GM13976 (cell line): ENCODE measurements at regions not wholly inside any gene's neighbourhood (a gene's known extent, or its start where the extent isn't known, plus 50 kb on each side); places are given as distances from the start of the nearest gene placed in this dataset.
A peak's percentile ranks its signal among the peaks of the same experiment; 100 is the strongest.

Experiments used
- DNase-seq: peaks from one replicate; pipeline ENCODE4 v3.0.0; 2012; ENCODE audit warnings: low spot score
- CTCF ChIP-seq: IDR thresholded peaks from 2 replicates; pipeline ENCODE4 v1.5.1; 2012; ENCODE audit warnings: borderline replicate concordance, mild to moderate bottlenecking; ENCODE audit not compliant: insufficient read depth; ENCODE audit errors: extremely low read depth, missing control alignments, control extremely low read depth
- in situ Hi-C: fragments of 300-500 bp; cut with MboI; formaldehyde crosslinking; loops from one replicate; pipeline ENCODE4 v1.12.0; 2022; ENCODE audit warnings: low sequenced_read_pairs, mixed read lengths, inconsistent platforms; ENCODE audit not compliant: unreplicated experiment

- no peak for TF ChIP-seq CTCF
- DNase-seq = no peak
- in situ Hi-C loops = no loop called here
Measured at GRCh38 chr5:54721951-54722654, 204.5 kb downstream of the SNX18 start.

GRCh38 chr5:54721116-54721515 is 203.6 kb downstream of the SNX18 start:
- in situ Hi-C loops = no loop called here
- DNase-seq = no peak
- no peak for TF ChIP-seq CTCF

- in situ Hi-C loops = no loop called here
- no peak for DNase-seq
- no peak for TF ChIP-seq CTCF
Measured at GRCh38 chr5:54720341-54720740, 202.8 kb downstream of the SNX18 start.

- in situ Hi-C loops = no loop called here
- no peak for TF ChIP-seq CTCF
- DNase-seq = no peak
Measured at GRCh38 chr5:54719384-54720283, 202.1 kb downstream of the SNX18 start.

- TF ChIP-seq CTCF = no peak
- DNase-seq = no peak
- in situ Hi-C loops = no loop called here
Measured at GRCh38 chr5:54718656-54719055, 201.1 kb downstream of the SNX18 start.

- DNase-seq = peak; percentile 41
- TF ChIP-seq CTCF = no peak
- in situ Hi-C loops = no loop called here
Measured at GRCh38 chr5:54717870-54718269, 200.3 kb downstream of the SNX18 start.
